PC-9 (cell line): ENCODE measurements at regions not wholly inside any gene's neighbourhood (a gene's known extent, or its start where the extent isn't known, plus 50 kb on each side); places are given as distances from the start of the nearest gene placed in this dataset.

Experiments used
- BruUV-seq: library from RNA; stranded (reverse); fragments of 400-500 nt; replicated peaks from 2 replicates; lab custom pipeline; 2021; lab: Mats Ljungman, UMichigan
- CTCF ChIA-PET: fragments of 300-600 bp; sonication (Branson Sonifier 250); formaldehyde crosslinking; loops from one replicate; lab custom pipeline; 2022; ENCODE audit warnings: antibody characterized with exemption; lab: Charles Lee
- POLR2A ChIA-PET: fragments of 300-600 bp; sonication (Branson Sonifier 250); formaldehyde crosslinking; loops from one replicate; lab custom pipeline; 2022; ENCODE audit warnings: antibody characterized with exemption; ENCODE audit not compliant: unreplicated experiment; lab: Charles Lee
- DNase-seq, 2 experiments: peaks; one replicate each; pipeline versions ENCODE4 v3.0.0 to v3.0.0-alpha.2; 2015 to 2022; ENCODE audit warnings: mixed read lengths in 1 of 2
- H2AFZ ChIP-seq: fragments of 200-600 bp; sonication (generic); 2 replicates; pipeline ENCODE4 v1.8.1; 2017; ENCODE audit warnings: antibody characterized with exemption
- H3F3A ChIP-seq: fragments of 200-600 bp; sonication (generic); 2 replicates; pipeline ENCODE4 v1.8.1; 2017; ENCODE audit warnings: antibody characterized with exemption, mild to moderate bottlenecking, low read depth; ENCODE audit not compliant: insufficient read depth
- H3K27ac ChIP-seq: fragments of 200-600 bp; sonication (generic); 2 replicates; pipeline ENCODE4 v1.6.1; 2016; ENCODE audit warnings: mixed run types
- H3K27me3 ChIP-seq: fragments of 200-600 bp; sonication (generic); 2 replicates; pipeline ENCODE4 v1.6.1; 2016; ENCODE audit warnings: low read depth, mixed run types; ENCODE audit not compliant: insufficient read depth
- H3K36me3 ChIP-seq: fragments of 200-600 bp; sonication (generic); 2 replicates; pipeline ENCODE4 v1.6.1; 2016; ENCODE audit warnings: low read depth, mixed run types
- H3K4me1 ChIP-seq: fragments of 200-600 bp; sonication (generic); replicated peaks from 2 replicates; pipeline ENCODE4 v1.6.1; 2016; ENCODE audit warnings: mixed run types; ENCODE audit not compliant: insufficient read depth
- H3K4me2 ChIP-seq: fragments of 200-600 bp; sonication (generic); 2 replicates; pipeline ENCODE4 v1.6.1; 2017; ENCODE audit warnings: mixed run types
- H3K4me3 ChIP-seq: fragments of 200-600 bp; sonication (generic); 2 replicates; pipeline ENCODE4 v1.6.1; 2016; ENCODE audit warnings: mixed run types
- H3K79me2 ChIP-seq: fragments of 200-600 bp; sonication (generic); 2 replicates; pipeline ENCODE4 v1.6.1; 2017; ENCODE audit warnings: low read depth, mixed run types
- H3K9me2 ChIP-seq: fragments of 200-600 bp; sonication (generic); 2 replicates; pipeline ENCODE4 v1.8.1; 2017; ENCODE audit warnings: mild to moderate bottlenecking; ENCODE audit not compliant: insufficient read depth
- H3K9me3 ChIP-seq: fragments of 200-600 bp; sonication (generic); 2 replicates; pipeline ENCODE4 v1.8.1; 2016; ENCODE audit warnings: low read depth; ENCODE audit not compliant: insufficient read depth
- H4K20me1 ChIP-seq: fragments of 200-600 bp; sonication (generic); 2 replicates; pipeline ENCODE4 v1.8.1; 2017; ENCODE audit not compliant: insufficient read depth
- CTCF ChIP-seq: fragments of 200-600 bp; sonication (generic); conservative IDR thresholded peaks from 2 replicates; pipeline ENCODE4 v1.6.1; 2017; ENCODE audit warnings: mixed run types, antibody characterized with exemption, mild to moderate bottlenecking, moderate library complexity
- EZH2 ChIP-seq: fragments of 200-600 bp; sonication (generic); IDR thresholded peaks from 2 replicates; pipeline ENCODE4 v1.8.0; 2017; ENCODE audit warnings: antibody characterized with exemption, low read depth
- intact Hi-C: fragments of 100-400 bp; cut with micrococcal nuclease; formaldehyde crosslinking; loops from one replicate; pipeline ENCODE4 v1.10.0; 2022; ENCODE audit not compliant: unreplicated experiment

GRCh38 chr5:6885581-6885980, 172.3 kb downstream of the TENT4A start:
- no peak overlapping the region for H3K27ac ChIP-seq
- H3K4me2 ChIP-seq: no peak overlapping the region
- H3K4me3 ChIP-seq: no peak overlapping the region
- no peaks in the 10 kb centered on the region for H3K4me1 ChIP-seq
- no peaks in the 10 kb centered on the region for H3F3A ChIP-seq
- H4K20me1 ChIP-seq: no peaks in the 10 kb centered on the region
- POLR2A ChIA-PET: no interaction called here
- BruUV-seq: no TSS peak
- no peaks in the 10 kb centered on the region for H3K79me2 ChIP-seq
- no peaks in the 10 kb centered on the region for H3K9me2 ChIP-seq
- no peak for DNase-seq
- intact Hi-C loops: no loop called here
- H3K27me3 ChIP-seq: peaks cover 48% of the 10 kb centered on the region
- H2AFZ ChIP-seq: no peak overlapping the region
- no peaks in the 10 kb centered on the region for H3K9me3 ChIP-seq
- CTCF ChIA-PET: no interaction called here
- TF ChIP-seq EZH2 (no peak), CTCF (no peak)
- H3K36me3 ChIP-seq: no peaks in the 10 kb centered on the region

GRCh38 chr5:6886866-6887265, 173.6 kb downstream of the TENT4A start:
- no peaks in the 10 kb centered on the region for H3K9me2 ChIP-seq
- intact Hi-C loops: no loop called here
- no peaks in the 10 kb centered on the region for H3K9me3 ChIP-seq
- no peak overlapping the region for H3K27ac ChIP-seq
- no peak overlapping the region for H3K4me2 ChIP-seq
- H3K36me3 ChIP-seq: no peaks in the 10 kb centered on the region
- ChIA-PET POLR2A (no interaction called here), CTCF (no interaction called here)
- no peak overlapping the region for H3K4me3 ChIP-seq
- TF ChIP-seq CTCF (no peak), EZH2 (no peak)
- no peaks in the 10 kb centered on the region for H4K20me1 ChIP-seq
- no peak for DNase-seq
- H3K79me2 ChIP-seq: no peaks in the 10 kb centered on the region
- no TSS peak for BruUV-seq
- H2AFZ ChIP-seq: no peak overlapping the region
- H3F3A ChIP-seq: no peaks in the 10 kb centered on the region
- no peaks in the 10 kb centered on the region for H3K4me1 ChIP-seq
- peaks cover 53% of the 10 kb centered on the region for H3K27me3 ChIP-seq

GRCh38 chr5:6889030-6889429, 175.8 kb downstream of the TENT4A start:
- H3K27me3 ChIP-seq: peaks cover 64% of the 10 kb centered on the region
- H3K9me3 ChIP-seq: no peaks in the 10 kb centered on the region
- H3K9me2 ChIP-seq: no peaks in the 10 kb centered on the region
- H3K4me1 ChIP-seq: no peaks in the 10 kb centered on the region
- H3K4me2 ChIP-seq: no peak overlapping the region
- no peak for TF ChIP-seq EZH2
- TF ChIP-seq CTCF: no peak
- no peaks in the 10 kb centered on the region for H3K79me2 ChIP-seq
- H3K36me3 ChIP-seq: no peaks in the 10 kb centered on the region
- CTCF ChIA-PET: no interaction called here
- no peaks in the 10 kb centered on the region for H3F3A ChIP-seq
- DNase-seq: no peak
- POLR2A ChIA-PET: interaction anchor here (0.7 kb wide), 1 partner anchor 104 kb away, joined by 16 read pairs; no protein-coding TSS in a partner anchor
- H3K27ac ChIP-seq: no peak overlapping the region
- no TSS peak for BruUV-seq
- no peak overlapping the region for H2AFZ ChIP-seq
- intact Hi-C loops: no loop called here
- H3K4me3 ChIP-seq: no peak overlapping the region
- H4K20me1 ChIP-seq: no peaks in the 10 kb centered on the region
